HepG2 (cell line): ENCODE measurements at regions not wholly inside any gene's neighbourhood (a gene's known extent, or its start where the extent isn't known, plus 50 kb on each side); places are given as distances from the start of the nearest gene placed in this dataset.

Experiments
- ATAC-seq: fragments of 200-7000 bp; cut with Tn5 transposase; 3 replicates; pipeline ENCODE4 v1.9.1; 2020; ENCODE audit warnings: mild to moderate bottlenecking, moderate library complexity
- BruUV-seq: library from RNA; stranded (reverse); fragments of 400-500 nt; replicated peaks from 2 replicates; lab custom pipeline; 2021; lab: Mats Ljungman, UMichigan
- CTCF ChIA-PET: fragments of 300-600 bp; formaldehyde crosslinking; extraction: SDS; loops from one replicate; lab custom pipeline; 2021; ENCODE audit warnings: low total read pairs, inconsistent platforms, low intra/inter-chr PET ratio; lab: Yijun Ruan, JAX
- POLR2A ChIA-PET: fragments of 350-600 bp; sonication (Branson Sonifier 250); formaldehyde crosslinking; loops from one replicate; lab custom pipeline; 2020; ENCODE audit warnings: antibody characterized with exemption, inconsistent platforms; lab: Yijun Ruan, JAX
- DNase-seq: peaks from one replicate; pipeline ENCODE4 v3.0.0-alpha.2; 2015; ENCODE audit warnings: low spot score
- FAIRE-seq: peaks from 3 replicates; lab custom pipeline; 2011; peaks lifted over from hg19 to GRCh38; lab: Jason Lieb, UNC
- H2AFZ ChIP-seq: one replicate; pipeline ENCODE4 v1.6.1; 2011; ENCODE audit warnings: low read length, inconsistent platforms
- H3K27ac ChIP-seq: fragments of 300-600 bp; 3 replicates; pipeline ENCODE4 v1.8.0; 2011; ENCODE audit warnings: mixed run types, mild to moderate bottlenecking, mixed read lengths, low read length, inconsistent platforms; ENCODE audit not compliant: insufficient read depth; ENCODE audit errors: extremely low read length
- H3K27me3 ChIP-seq, 2 experiments: fragments of 200-600 bp in 1 of 2; 2 replicates in 1 of 2; 3 replicates in 1 of 2; pipeline versions ENCODE4 v1.6.0 to v1.8.0; 2011; ENCODE audit warnings: low read length in 2 of 2, mild to moderate bottlenecking in 2 of 2, moderate library complexity in 2 of 2, inconsistent platforms in 1 of 2; ENCODE audit not compliant: insufficient read depth in 2 of 2, control insufficient read depth in 1 of 2
- H3K36me3 ChIP-seq, 2 experiments: fragments of 200-600 bp in 1 of 2; replicated peaks in 1 of 2; 2 replicates in 1 of 2; 3 replicates in 1 of 2; pipeline versions ENCODE4 v1.5.1 to v1.8.0; 2011; ENCODE audit warnings: low read length in 2 of 2, inconsistent platforms in 1 of 2; ENCODE audit not compliant: insufficient read depth in 2 of 2, control insufficient read depth in 1 of 2
- H3K4me1 ChIP-seq: 2 replicates; pipeline ENCODE4 v1.5.1; 2012; ENCODE audit warnings: low read length, inconsistent platforms; ENCODE audit not compliant: insufficient read depth
- H3K4me2 ChIP-seq: 2 replicates; pipeline ENCODE4 v1.6.0; 2011; ENCODE audit warnings: low read depth, low read length, inconsistent platforms
- H3K4me3 ChIP-seq, 3 experiments: fragments of 200-600 bp in 1 of 3; sonication (generic), shearing (Covaris generic) in 1 of 3; replicated peaks in 1 of 3; 2 replicates each; pipeline ENCODE4 v1.5.1; 2011 to 2016; ENCODE audit warnings: low read length in 3 of 3, inconsistent platforms in 2 of 3, low read depth in 2 of 3, mild to moderate bottlenecking in 2 of 3, control low read depth in 1 of 3, mixed read lengths in 1 of 3; ENCODE audit not compliant: insufficient read depth in 1 of 3
- H3K79me2 ChIP-seq: one replicate; pipeline ENCODE4 v1.6.1; 2011; ENCODE audit warnings: low read length, inconsistent platforms; ENCODE audit not compliant: insufficient read depth
- H3K9ac ChIP-seq: 2 replicates; pipeline ENCODE4 v1.6.0; 2011; ENCODE audit warnings: mild to moderate bottlenecking, low read depth, low read length, inconsistent platforms; ENCODE audit not compliant: insufficient read depth
- H3K9me3 ChIP-seq: 2 replicates; pipeline ENCODE4 v1.5.1; 2012; ENCODE audit warnings: mild to moderate bottlenecking, low read length
- H4K20me1 ChIP-seq: 2 replicates; pipeline ENCODE4 v1.6.0; 2011; ENCODE audit warnings: inconsistent platforms, mild to moderate bottlenecking, low read length, moderate library complexity; ENCODE audit not compliant: insufficient read depth
- CCAR2 ChIP-seq: fragments of 200-400 bp; formaldehyde crosslinking; optimal IDR thresholded peaks from 2 replicates; pipeline ENCODE3; 2018; ENCODE audit warnings: low read depth, mild to moderate bottlenecking, low read length, moderate library complexity
- FOXC1 ChIP-seq: sonication (generic); formaldehyde crosslinking; IDR thresholded peaks from 2 replicates; pipeline ENCODE4 v1.8.0; 2022; ENCODE audit warnings: mild to moderate bottlenecking, missing genetic modification reagents, borderline replicate concordance
- NBN ChIP-seq: fragments of 450-650 bp; conservative IDR thresholded peaks from 2 replicates; pipeline ENCODE4 v1.6.1; 2017
- NPAS2 ChIP-seq: sonication (generic); formaldehyde crosslinking; IDR thresholded peaks from 2 replicates; pipeline ENCODE4 v1.8.0; 2022; ENCODE audit warnings: mild to moderate bottlenecking, missing genetic modification reagents, borderline replicate concordance
- PHF21A ChIP-seq: sonication (generic); formaldehyde crosslinking; IDR thresholded peaks from 2 replicates; pipeline ENCODE4 v1.5.0; 2020; ENCODE audit warnings: mild to moderate bottlenecking, missing genetic modification reagents
- PREB ChIP-seq: sonication (generic); formaldehyde crosslinking; IDR thresholded peaks from 2 replicates; pipeline ENCODE4 v1.4.0; 2020; ENCODE audit warnings: missing genetic modification reagents
- RELA ChIP-seq: sonication (generic); formaldehyde crosslinking; IDR thresholded peaks from 2 replicates; pipeline ENCODE4 v1.4.0; 2020; ENCODE audit warnings: missing genetic modification reagents
- SIX4 ChIP-seq: sonication (generic); formaldehyde crosslinking; IDR thresholded peaks from 2 replicates; pipeline ENCODE4 v1.4.0; 2020; ENCODE audit warnings: missing genetic modification reagents
- ZNF292 ChIP-seq: sonication (generic); formaldehyde crosslinking; IDR thresholded peaks from 2 replicates; pipeline ENCODE4 v1.8.1; 2022; ENCODE audit warnings: mild to moderate bottlenecking, low read depth, missing genetic modification reagents, borderline replicate concordance
- ZNF713 ChIP-seq: sonication (generic); formaldehyde crosslinking; IDR thresholded peaks from 2 replicates; pipeline ENCODE4 v1.4.0; 2020; ENCODE audit warnings: mild to moderate bottlenecking, missing genetic modification reagents
- WGBS: methylation state at CpG from one replicate; pipeline ENCODE4 v1.1.6; 2017; ENCODE audit warnings: low lambda C conversion rate; 5-methylcytosine and 5-hydroxymethylcytosine counted together
- in situ Hi-C: cut with HindIII; loops from 2 replicates; pipeline ENCODE4 v1.10.0; 2017; ENCODE audit warnings: low pct_unique_long_range_greater_than_20kb; ENCODE audit not compliant: extremely low pct_ligation_motif_present
- intact Hi-C: fragments of 100-400 bp; cut with micrococcal nuclease; formaldehyde crosslinking; loops from one replicate; pipeline ENCODE4 v1.10.0; 2022; ENCODE audit not compliant: unreplicated experiment

- Histone ChIP-seq H3K4me2 (no peak overlapping the region), H2AFZ (no peak overlapping the region), H3K4me1 (no peaks in the 10 kb centered on the region), H3K27me3 (peaks cover 6 to 17% of the 10 kb centered on the region in 2 experiments; a peak in 4 of 5 replicates), H4K20me1 (no peaks in the 10 kb centered on the region), H3K36me3 (no peaks in the 10 kb centered on the region), H3K27ac (no peak overlapping the region), H3K9me3 (peaks cover 24% of the 10 kb centered on the region), H3K4me3 (no peak overlapping the region), H3K9ac (no peak overlapping the region), H3K79me2 (no peaks in the 10 kb centered on the region)
- in situ Hi-C loops, result no loop called here
- no peak for FAIRE-seq
- ChIA-PET POLR2A (no interaction called here), CTCF (no interaction called here)
- intact Hi-C loops, result no loop called here
- TF ChIP-seq SIX4 (CRISPR knock-in tag), result no peak
- TF ChIP-seq NPAS2 (CRISPR knock-in tag), result no peak
- no peak for TF ChIP-seq NBN
- no peak for TF ChIP-seq PREB (CRISPR knock-in tag)
- TF ChIP-seq FOXC1 (CRISPR knock-in tag), result no peak
- TF ChIP-seq CCAR2, result no peak
- TF ChIP-seq ZNF292, result no peak
- no peak for TF ChIP-seq RELA (CRISPR knock-in tag)
- TF ChIP-seq PHF21A (CRISPR knock-in tag), result no peak
- TF ChIP-seq ZNF713 (CRISPR knock-in tag), result no peak
- ATAC-seq, result no peak
- DNase-seq, result no peak
- 47% methylated on average over 2 of the region's 2 CpGs for WGBS
- no TSS peak for BruUV-seq
Observed at GRCh38 chr7:398888-399287, 108.9 kb downstream of the FOXL3 start.
